WTC11 (cell line): ENCODE measurements at regions not wholly inside any gene's neighbourhood (a gene's known extent, or its start where the extent isn't known, plus 50 kb on each side); places are given as distances from the start of the nearest gene placed in this dataset.

ENCODE experiments used
- ATAC-seq: fragments of 200-7000 bp; cut with Tn5 transposase; 2 replicates; pipeline ENCODE4 v1.10.0; 2021; ENCODE audit warnings: mild to moderate bottlenecking, moderate library complexity
- CTCF ChIA-PET: fragments of 300-600 bp; sonication (Branson Sonifier 250); formaldehyde crosslinking; loops from one replicate; lab custom pipeline; 2021; ENCODE audit warnings: antibody characterized with exemption; lab: Charles Lee
- POLR2A ChIA-PET: fragments of 350-600 bp; sonication (Branson Sonifier 250); formaldehyde crosslinking; loops from one replicate; lab custom pipeline; 2021; ENCODE audit warnings: antibody characterized with exemption; lab: Charles Lee
- DNase-seq: peaks from one replicate; pipeline ENCODE4 v3.0.0; 2021; ENCODE audit warnings: low spot score
- H3K27ac Mint-ChIP-seq: 2 replicates; pipeline ENCODE4 v1.8.0; 2021; ENCODE audit warnings: mixed read lengths
- H3K27me3 Mint-ChIP-seq: 2 replicates; pipeline ENCODE4 v1.8.0; 2021; ENCODE audit warnings: low read depth, mild to moderate bottlenecking, moderate library complexity, mixed read lengths
- H3K36me3 Mint-ChIP-seq: 2 replicates; pipeline ENCODE4 v1.8.0; 2021; ENCODE audit warnings: mixed read lengths
- H3K4me1 Mint-ChIP-seq: 2 replicates; pipeline ENCODE4 v1.8.0; 2022; ENCODE audit warnings: mixed read lengths
- H3K4me3 Mint-ChIP-seq: 2 replicates; pipeline ENCODE4 v1.8.0; 2021; ENCODE audit warnings: mild to moderate bottlenecking, moderate library complexity, mixed read lengths
- H3K9me3 Mint-ChIP-seq: 2 replicates; pipeline ENCODE4 v1.8.0; 2021; ENCODE audit warnings: mixed read lengths
- ATF2 ChIP-seq: sonication (generic); formaldehyde crosslinking; IDR thresholded peaks from 2 replicates; pipeline ENCODE4 v1.8.1; 2022; ENCODE audit warnings: low read depth, missing genetic modification reagents, borderline replicate concordance
- CBFB ChIP-seq: sonication (generic); formaldehyde crosslinking; IDR thresholded peaks from 2 replicates; pipeline ENCODE4 v1.8.1; 2022; ENCODE audit warnings: mild to moderate bottlenecking, low read depth, missing genetic modification reagents
- EMX1 ChIP-seq: fragments of 250-450 bp; sonication (Bioruptor Pico); IDR thresholded peaks from 2 replicates; pipeline ENCODE4 v1.8.0; 2021; ENCODE audit warnings: mild to moderate bottlenecking
- ESRRA ChIP-seq: sonication (generic); formaldehyde crosslinking; IDR thresholded peaks from 2 replicates; pipeline ENCODE4 v1.8.1; 2022; ENCODE audit warnings: mild to moderate bottlenecking, missing genetic modification reagents, borderline replicate concordance
- FOXJ3 ChIP-seq: sonication (generic); formaldehyde crosslinking; IDR thresholded peaks from 2 replicates; pipeline ENCODE4 v1.9.0; 2021; ENCODE audit warnings: missing genetic modification reagents, mild to moderate bottlenecking, borderline replicate concordance
- GABPB1 ChIP-seq: sonication (generic); formaldehyde crosslinking; IDR thresholded peaks from 2 replicates; pipeline ENCODE4 v1.8.1; 2023; ENCODE audit warnings: mild to moderate bottlenecking, missing genetic modification reagents
- IRF2 ChIP-seq: sonication (generic); formaldehyde crosslinking; IDR thresholded peaks from 2 replicates; pipeline ENCODE4 v1.8.0; 2022; ENCODE audit warnings: low read depth, missing genetic modification reagents, borderline replicate concordance
- JUN ChIP-seq: sonication (generic); formaldehyde crosslinking; IDR thresholded peaks from 2 replicates; pipeline ENCODE4 v1.8.0; 2023; ENCODE audit warnings: mild to moderate bottlenecking, missing genetic modification reagents
- MXD4 ChIP-seq: fragments of 250-450 bp; sonication (Bioruptor Pico); IDR thresholded peaks from 2 replicates; pipeline ENCODE4 v1.8.0; 2021; ENCODE audit warnings: mild to moderate bottlenecking, moderate library complexity, borderline replicate concordance
- MYBL2 ChIP-seq: sonication (generic); formaldehyde crosslinking; IDR thresholded peaks from 2 replicates; pipeline ENCODE4 v1.8.1; 2023; ENCODE audit warnings: mild to moderate bottlenecking, moderate library complexity, missing genetic modification reagents
- OVOL2 ChIP-seq: fragments of 250-450 bp; sonication (Bioruptor Pico); IDR thresholded peaks from 2 replicates; pipeline ENCODE4 v1.9.0; 2021; ENCODE audit warnings: mild to moderate bottlenecking, borderline replicate concordance
- PRRX2 ChIP-seq: fragments of 250-450 bp; sonication (Bioruptor Pico); IDR thresholded peaks from 2 replicates; pipeline ENCODE4 v1.8.0; 2021; ENCODE audit warnings: mild to moderate bottlenecking
- RELA ChIP-seq: sonication (generic); formaldehyde crosslinking; IDR thresholded peaks from 2 replicates; pipeline ENCODE4 v1.8.1; 2022; ENCODE audit warnings: missing genetic modification reagents, mild to moderate bottlenecking, borderline replicate concordance
- SOX15 ChIP-seq: fragments of 250-450 bp; sonication (Bioruptor Pico); IDR thresholded peaks from 2 replicates; pipeline ENCODE4 v1.9.0; 2021; ENCODE audit warnings: mild to moderate bottlenecking
- TEAD4 ChIP-seq: sonication (generic); formaldehyde crosslinking; IDR thresholded peaks from 2 replicates; pipeline ENCODE4 v1.8.0; 2022; ENCODE audit warnings: mild to moderate bottlenecking, missing genetic modification reagents
- TP53 ChIP-seq: sonication (generic); formaldehyde crosslinking; IDR thresholded peaks from 2 replicates; pipeline ENCODE4 v1.8.1; 2023; ENCODE audit warnings: mild to moderate bottlenecking, missing genetic modification reagents
- ZNF219 ChIP-seq: sonication (generic); formaldehyde crosslinking; IDR thresholded peaks from 2 replicates; pipeline ENCODE4 v1.8.0; 2023; ENCODE audit warnings: missing genetic modification reagents, mild to moderate bottlenecking, borderline replicate concordance
- ZNF263 ChIP-seq: sonication (generic); formaldehyde crosslinking; IDR thresholded peaks from 2 replicates; pipeline ENCODE4 v1.8.1; 2022; ENCODE audit warnings: low read depth, mild to moderate bottlenecking, moderate library complexity, missing genetic modification reagents
- TF ChIP-seq, protein P1 (sequence below): fragments of 250-450 bp; sonication (Bioruptor Pico); IDR thresholded peaks from 2 replicates; pipeline ENCODE4 v1.9.0; 2021; ENCODE audit warnings: mild to moderate bottlenecking, borderline replicate concordance
- TF ChIP-seq, protein P2 (sequence below): fragments of 250-450 bp; sonication (Bioruptor Pico); IDR thresholded peaks from 2 replicates; pipeline ENCODE4 v1.9.0; 2021; ENCODE audit warnings: moderate library complexity, mild to moderate bottlenecking, inconsistent platforms, borderline replicate concordance
- TF ChIP-seq, protein P3 (sequence below): sonication (generic); formaldehyde crosslinking; IDR thresholded peaks from 2 replicates; pipeline ENCODE4 v1.8.1; 2022; ENCODE audit warnings: low read depth, mild to moderate bottlenecking, moderate library complexity, missing genetic modification reagents, borderline replicate concordance
- TF ChIP-seq, protein P4 (sequence below): sonication (generic); formaldehyde crosslinking; IDR thresholded peaks from 2 replicates; pipeline ENCODE4 v1.8.1; 2023; ENCODE audit warnings: mild to moderate bottlenecking, missing genetic modification reagents

DNA sequence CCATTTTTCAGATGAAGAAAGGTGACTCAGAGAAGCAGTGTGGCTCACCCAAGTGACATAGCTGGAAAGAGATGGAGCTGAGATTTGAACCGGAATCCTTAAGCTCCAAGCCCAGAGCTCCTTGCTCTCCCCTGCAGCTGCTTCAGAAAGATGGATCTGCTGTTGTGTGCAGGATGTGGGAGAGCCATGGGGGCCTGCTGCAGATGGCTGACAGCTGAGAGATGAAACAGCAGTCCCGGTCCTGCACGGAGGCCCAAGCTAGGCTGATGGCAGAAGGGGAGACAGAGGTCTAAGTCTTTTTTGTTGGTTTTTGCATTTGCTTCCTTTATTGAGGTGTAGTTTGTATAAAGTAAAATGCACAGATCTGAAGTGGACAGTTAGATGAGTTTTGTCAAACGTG is 69.8 kb upstream of the FOXP4 start:
- ChIA-PET POLR2A (interaction anchor here (0.5 kb wide), 1 partner anchor 49 kb away, joined by 8 read pairs; no protein-coding TSS in a partner anchor), CTCF (no interaction called here)
- H3K9me3 Mint-ChIP-seq = no peaks in the 10 kb centered on the region
- DNase-seq = no peak
- TF ChIP-seq FOXJ3 (CRISPR knock-in tag) = no peak
- TF ChIP-seq ATF2 = no peak
- no peak for TF ChIP-seq TEAD4 (CRISPR knock-in tag)
- TF ChIP-seq, protein P1, sequence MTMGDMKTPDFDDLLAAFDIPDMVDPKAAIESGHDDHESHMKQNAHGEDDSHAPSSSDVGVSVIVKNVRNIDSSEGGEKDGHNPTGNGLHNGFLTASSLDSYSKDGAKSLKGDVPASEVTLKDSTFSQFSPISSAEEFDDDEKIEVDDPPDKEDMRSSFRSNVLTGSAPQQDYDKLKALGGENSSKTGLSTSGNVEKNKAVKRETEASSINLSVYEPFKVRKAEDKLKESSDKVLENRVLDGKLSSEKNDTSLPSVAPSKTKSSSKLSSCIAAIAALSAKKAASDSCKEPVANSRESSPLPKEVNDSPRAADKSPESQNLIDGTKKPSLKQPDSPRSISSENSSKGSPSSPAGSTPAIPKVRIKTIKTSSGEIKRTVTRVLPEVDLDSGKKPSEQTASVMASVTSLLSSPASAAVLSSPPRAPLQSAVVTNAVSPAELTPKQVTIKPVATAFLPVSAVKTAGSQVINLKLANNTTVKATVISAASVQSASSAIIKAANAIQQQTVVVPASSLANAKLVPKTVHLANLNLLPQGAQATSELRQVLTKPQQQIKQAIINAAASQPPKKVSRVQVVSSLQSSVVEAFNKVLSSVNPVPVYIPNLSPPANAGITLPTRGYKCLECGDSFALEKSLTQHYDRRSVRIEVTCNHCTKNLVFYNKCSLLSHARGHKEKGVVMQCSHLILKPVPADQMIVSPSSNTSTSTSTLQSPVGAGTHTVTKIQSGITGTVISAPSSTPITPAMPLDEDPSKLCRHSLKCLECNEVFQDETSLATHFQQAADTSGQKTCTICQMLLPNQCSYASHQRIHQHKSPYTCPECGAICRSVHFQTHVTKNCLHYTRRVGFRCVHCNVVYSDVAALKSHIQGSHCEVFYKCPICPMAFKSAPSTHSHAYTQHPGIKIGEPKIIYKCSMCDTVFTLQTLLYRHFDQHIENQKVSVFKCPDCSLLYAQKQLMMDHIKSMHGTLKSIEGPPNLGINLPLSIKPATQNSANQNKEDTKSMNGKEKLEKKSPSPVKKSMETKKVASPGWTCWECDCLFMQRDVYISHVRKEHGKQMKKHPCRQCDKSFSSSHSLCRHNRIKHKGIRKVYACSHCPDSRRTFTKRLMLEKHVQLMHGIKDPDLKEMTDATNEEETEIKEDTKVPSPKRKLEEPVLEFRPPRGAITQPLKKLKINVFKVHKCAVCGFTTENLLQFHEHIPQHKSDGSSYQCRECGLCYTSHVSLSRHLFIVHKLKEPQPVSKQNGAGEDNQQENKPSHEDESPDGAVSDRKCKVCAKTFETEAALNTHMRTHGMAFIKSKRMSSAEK (CRISPR knock-in tag) = no peak
- TF ChIP-seq PRRX2 (CRISPR knock-in tag) = no peak
- TF ChIP-seq ESRRA (CRISPR knock-in tag) = no peak
- no peak for TF ChIP-seq RELA (CRISPR knock-in tag)
- TF ChIP-seq, protein P2, sequence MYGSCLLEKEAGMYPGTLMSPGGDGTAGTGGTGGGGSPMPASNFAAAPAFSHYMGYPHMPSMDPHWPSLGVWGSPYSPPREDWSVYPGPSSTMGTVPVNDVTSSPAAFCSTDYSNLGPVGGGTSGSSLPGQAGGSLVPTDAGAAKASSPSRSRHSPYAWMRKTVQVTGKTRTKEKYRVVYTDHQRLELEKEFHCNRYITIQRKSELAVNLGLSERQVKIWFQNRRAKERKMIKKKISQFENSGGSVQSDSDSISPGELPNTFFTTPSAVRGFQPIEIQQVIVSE (CRISPR knock-in tag) = no peak
- TF ChIP-seq, protein P3, sequence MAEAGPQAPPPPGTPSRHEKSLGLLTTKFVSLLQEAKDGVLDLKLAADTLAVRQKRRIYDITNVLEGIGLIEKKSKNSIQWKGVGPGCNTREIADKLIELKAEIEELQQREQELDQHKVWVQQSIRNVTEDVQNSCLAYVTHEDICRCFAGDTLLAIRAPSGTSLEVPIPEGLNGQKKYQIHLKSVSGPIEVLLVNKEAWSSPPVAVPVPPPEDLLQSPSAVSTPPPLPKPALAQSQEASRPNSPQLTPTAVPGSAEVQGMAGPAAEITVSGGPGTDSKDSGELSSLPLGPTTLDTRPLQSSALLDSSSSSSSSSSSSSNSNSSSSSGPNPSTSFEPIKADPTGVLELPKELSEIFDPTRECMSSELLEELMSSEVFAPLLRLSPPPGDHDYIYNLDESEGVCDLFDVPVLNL = no peak
- TF ChIP-seq CBFB = no peak
- no peak for TF ChIP-seq MYBL2 (CRISPR knock-in tag)
- TF ChIP-seq, protein P4, sequence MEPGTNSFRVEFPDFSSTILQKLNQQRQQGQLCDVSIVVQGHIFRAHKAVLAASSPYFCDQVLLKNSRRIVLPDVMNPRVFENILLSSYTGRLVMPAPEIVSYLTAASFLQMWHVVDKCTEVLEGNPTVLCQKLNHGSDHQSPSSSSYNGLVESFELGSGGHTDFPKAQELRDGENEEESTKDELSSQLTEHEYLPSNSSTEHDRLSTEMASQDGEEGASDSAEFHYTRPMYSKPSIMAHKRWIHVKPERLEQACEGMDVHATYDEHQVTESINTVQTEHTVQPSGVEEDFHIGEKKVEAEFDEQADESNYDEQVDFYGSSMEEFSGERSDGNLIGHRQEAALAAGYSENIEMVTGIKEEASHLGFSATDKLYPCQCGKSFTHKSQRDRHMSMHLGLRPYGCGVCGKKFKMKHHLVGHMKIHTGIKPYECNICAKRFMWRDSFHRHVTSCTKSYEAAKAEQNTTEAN (CRISPR knock-in tag) = no peak
- no peak for TF ChIP-seq ZNF219 (CRISPR knock-in tag)
- no peak for TF ChIP-seq ZNF263 (CRISPR knock-in tag)
- TF ChIP-seq JUN (CRISPR knock-in tag) = no peak
- no peak for TF ChIP-seq GABPB1 (CRISPR knock-in tag)
- TF ChIP-seq TP53 = no peak
- no peak for TF ChIP-seq MXD4 (CRISPR knock-in tag)
- TF ChIP-seq, all 79 proteins: peak for 0
- Mint-ChIP-seq H3K4me3 (no peak overlapping the region), H3K4me1 (peaks cover 24% of the 10 kb centered on the region), H3K27me3 (peaks cover 61% of the 10 kb centered on the region), H3K36me3 (no peaks in the 10 kb centered on the region), H3K27ac (no peak overlapping the region)
- ATAC-seq = no peak

DNA sequence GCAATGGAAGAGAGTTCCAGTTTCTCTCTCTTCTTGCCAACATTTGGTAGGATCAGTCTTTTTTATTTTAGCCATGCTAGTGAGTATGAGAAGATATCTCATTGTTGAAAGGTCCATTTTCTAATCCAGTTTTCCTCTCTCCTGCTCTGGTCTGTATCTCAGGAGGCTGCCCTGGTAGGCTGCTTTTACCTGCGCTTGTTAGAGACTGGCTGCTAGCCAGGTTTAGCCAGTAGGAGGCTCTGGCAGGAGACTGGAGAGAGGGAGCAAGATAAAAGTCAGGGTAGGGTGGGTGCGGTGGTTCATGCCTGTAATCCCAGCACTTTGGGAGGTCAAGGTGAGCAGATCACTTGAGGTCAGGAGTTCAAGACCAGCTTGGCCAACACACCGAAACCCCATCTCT is 68.6 kb upstream of the FOXP4 start:
- H3K4me1 Mint-ChIP-seq = peaks cover 14% of the 10 kb centered on the region
- no peak overlapping the region for H3K27ac Mint-ChIP-seq
- POLR2A ChIA-PET = no interaction called here
- CTCF ChIA-PET = interaction anchor here (1.5 kb wide), 1 partner anchor 27 kb away, joined by 4 read pairs; no protein-coding TSS in a partner anchor
- H3K4me3 Mint-ChIP-seq = no peak overlapping the region
- H3K27me3 Mint-ChIP-seq = peaks cover 49% of the 10 kb centered on the region
- H3K36me3 Mint-ChIP-seq = no peaks in the 10 kb centered on the region
- ATAC-seq = peak; percentile 89
- no peaks in the 10 kb centered on the region for H3K9me3 Mint-ChIP-seq
- DNase-seq = peak; percentile 47
- TF ChIP-seq EMX1 (CRISPR knock-in tag) = no peak
- TF ChIP-seq PRRX2 (CRISPR knock-in tag) = no peak
- TF ChIP-seq SOX15 (CRISPR knock-in tag) = no peak
- TF ChIP-seq IRF2 = no peak
- TF ChIP-seq OVOL2 = no peak
- TF ChIP-seq, all 79 proteins: peak for 0
